Ectodermal cell (in vitro differentiated cells): ENCODE measurements at regions not wholly inside any gene's neighbourhood (a gene's known extent, or its start where the extent isn't known, plus 50 kb on each side); places are given as distances from the start of the nearest gene placed in this dataset.

Experiments used
- H3K27ac ChIP-seq: 2 replicates; pipeline ENCODE4 v1.7.0; 2013; ENCODE audit warnings: mild to moderate bottlenecking, low read depth, low read length; ENCODE audit not compliant: insufficient read depth, poor library complexity, severe bottlenecking
- H3K27me3 ChIP-seq: 2 replicates; pipeline ENCODE4 v1.7.0; 2013; ENCODE audit warnings: mild to moderate bottlenecking, low read length; ENCODE audit not compliant: insufficient read depth, control insufficient read depth, poor library complexity, severe bottlenecking
- H3K36me3 ChIP-seq: one replicate; pipeline ENCODE4 v1.7.0; 2013; ENCODE audit warnings: low read length; ENCODE audit not compliant: control insufficient read depth, insufficient read depth
- H3K4me1 ChIP-seq: one replicate; pipeline ENCODE4 v1.7.0; 2013; ENCODE audit warnings: low read length; ENCODE audit not compliant: control insufficient read depth, insufficient read depth
- H3K4me3 ChIP-seq: 2 replicates; pipeline ENCODE4 v1.7.0; 2013; ENCODE audit warnings: low read depth, low read length, control low read depth; ENCODE audit not compliant: insufficient read depth
- H3K9me3 ChIP-seq: 2 replicates; pipeline ENCODE4 v1.7.0; 2013; ENCODE audit warnings: mild to moderate bottlenecking, low read length, moderate library complexity; ENCODE audit not compliant: control insufficient read depth
- WGBS, 2 experiments: methylation state at CpG; one replicate each; pipeline ENCODE4 v1.1.7; 2013; ENCODE audit warnings: missing lambda C conversion rate in 2 of 2; 5-methylcytosine and 5-hydroxymethylcytosine counted together

- 89 to 90% methylated on average over 6 of the region's 6 CpGs for WGBS, 2 experiments
- H3K4me3 ChIP-seq = no peak overlapping the region
- H3K36me3 ChIP-seq = no peaks in the 10 kb centered on the region
- no peak overlapping the region for H3K27ac ChIP-seq
- H3K4me1 ChIP-seq = peaks cover 4% of the 10 kb centered on the region
- no peaks in the 10 kb centered on the region for H3K9me3 ChIP-seq
- no peaks in the 10 kb centered on the region for H3K27me3 ChIP-seq
Observed at GRCh38 chr1:14498839-14499238, 99.6 kb upstream of the KAZN start.

- Histone ChIP-seq H3K4me3 (no peak overlapping the region), H3K27me3 (no peaks in the 10 kb centered on the region), H3K9me3 (no peaks in the 10 kb centered on the region), H3K36me3 (no peaks in the 10 kb centered on the region), H3K27ac (no peak overlapping the region), H3K4me1 (peaks cover 4% of the 10 kb centered on the region)
- 91 to 96% methylated on average over 8 of the region's 9 CpGs for WGBS, 2 experiments
Observed at GRCh38 chr1:14499312-14500040, 99.0 kb upstream of the KAZN start.

GRCh38 chr1:14500041-14500440 lies 98.4 kb upstream of the KAZN start:
- Histone ChIP-seq H3K27me3 (no peaks in the 10 kb centered on the region), H3K9me3 (no peaks in the 10 kb centered on the region), H3K4me3 (no peak overlapping the region), H3K27ac (no peak overlapping the region), H3K36me3 (no peaks in the 10 kb centered on the region), H3K4me1 (peaks cover 4% of the 10 kb centered on the region)
- WGBS, 2 experiments = 89 to 90% methylated on average over 4 of the region's 4 CpGs

- no peak overlapping the region for H3K4me3 ChIP-seq
- no peak overlapping the region for H3K27ac ChIP-seq
- no peaks in the 10 kb centered on the region for H3K36me3 ChIP-seq
- H3K4me1 ChIP-seq = peaks cover 4% of the 10 kb centered on the region
- no peaks in the 10 kb centered on the region for H3K27me3 ChIP-seq
- H3K9me3 ChIP-seq = no peaks in the 10 kb centered on the region
- 100% methylated on average over 1 of the region's 1 CpG; no CpG with 5 or more reads in 1 of the 2 experiments for WGBS, 2 experiments
Observed at GRCh38 chr1:14500912-14501311, 97.6 kb upstream of the KAZN start.

- H3K4me1 ChIP-seq = no peaks in the 10 kb centered on the region
- H3K9me3 ChIP-seq = no peaks in the 10 kb centered on the region
- no peak overlapping the region for H3K27ac ChIP-seq
- WGBS, 2 experiments = 63 to 67% methylated on average over 5 of the region's 5 CpGs
- no peaks in the 10 kb centered on the region for H3K27me3 ChIP-seq
- no peak overlapping the region for H3K4me3 ChIP-seq
- no peaks in the 10 kb centered on the region for H3K36me3 ChIP-seq
Observed at GRCh38 chr1:14504517-14504916, 94.0 kb upstream of the KAZN start.

- Histone ChIP-seq H3K27ac (no peak overlapping the region), H3K4me3 (no peak overlapping the region), H3K36me3 (no peaks in the 10 kb centered on the region), H3K27me3 (no peaks in the 10 kb centered on the region), H3K9me3 (no peaks in the 10 kb centered on the region), H3K4me1 (no peaks in the 10 kb centered on the region)
- 89% methylated on average over 10 to 11 of the region's 11 CpGs for WGBS, 2 experiments
Observed at GRCh38 chr1:14506471-14507255, 91.8 kb upstream of the KAZN start.

- no peaks in the 10 kb centered on the region for H3K27me3 ChIP-seq
- H3K4me1 ChIP-seq = no peaks in the 10 kb centered on the region
- H3K4me3 ChIP-seq = no peak overlapping the region
- no peaks in the 10 kb centered on the region for H3K9me3 ChIP-seq
- H3K36me3 ChIP-seq = no peaks in the 10 kb centered on the region
- WGBS, 2 experiments = 93 to 96% methylated on average over 4 to 5 of the region's 5 CpGs
- no peak overlapping the region for H3K27ac ChIP-seq
Observed at GRCh38 chr1:14507262-14507661, 91.2 kb upstream of the KAZN start.

- Histone ChIP-seq H3K4me3 (no peak overlapping the region), H3K27me3 (no peaks in the 10 kb centered on the region), H3K4me1 (peaks cover 3% of the 10 kb centered on the region), H3K27ac (no peak overlapping the region), H3K36me3 (no peaks in the 10 kb centered on the region), H3K9me3 (no peaks in the 10 kb centered on the region)
- WGBS, 2 experiments = 90 to 98% methylated on average over 6 of the region's 6 CpGs
Observed at GRCh38 chr1:14508613-14509012, 89.9 kb upstream of the KAZN start.

- H3K9me3 ChIP-seq = no peaks in the 10 kb centered on the region
- peaks cover 11% of the 10 kb centered on the region for H3K4me1 ChIP-seq
- WGBS, 2 experiments = 97 to 100% methylated on average over 2 of the region's 2 CpGs
- no peaks in the 10 kb centered on the region for H3K36me3 ChIP-seq
- no peaks in the 10 kb centered on the region for H3K27me3 ChIP-seq
- no peak overlapping the region for H3K27ac ChIP-seq
- no peak overlapping the region for H3K4me3 ChIP-seq
Observed at GRCh38 chr1:14511166-14511680, 87.3 kb upstream of the KAZN start.

- H3K4me3 ChIP-seq = no peak overlapping the region
- H3K4me1 ChIP-seq = peaks cover 11% of the 10 kb centered on the region
- whole genome bisulfite sequencing, 2 experiments = 79% methylated on average over 14 of the region's 14 CpGs
- H3K9me3 ChIP-seq = no peaks in the 10 kb centered on the region
- H3K36me3 ChIP-seq = no peaks in the 10 kb centered on the region
- no peak overlapping the region for H3K27ac ChIP-seq
- H3K27me3 ChIP-seq = no peaks in the 10 kb centered on the region
Observed at GRCh38 chr1:14511796-14512585, 86.5 kb upstream of the KAZN start.
